IPS DF 4.7 (cell line): ENCODE measurements at regions not wholly inside any gene's neighbourhood (a gene's known extent, or its start where the extent isn't known, plus 50 kb on each side); places are given as distances from the start of the nearest gene placed in this dataset.
"Not testable (repeated sequence)": the region's sequence is repeated elsewhere in the genome, so short reads cannot be mapped to it uniquely, and the experiment has no call there.

ENCODE experiments used
- DNase-seq: peaks from one replicate; pipeline ENCODE4 v3.0.0-alpha.2; 2013; ENCODE audit warnings: low spot score; ENCODE audit errors: extremely low read depth

GRCh38 chr12:126232711-126233110 lies 1167.5 kb downstream of the AACS start:
- no peak for DNase-seq

GRCh38 chr12:126233625-126234024 lies 1168.4 kb downstream of the AACS start:
- peak; percentile 51 for DNase-seq

GRCh38 chr12:126243814-126244440 lies 1178.7 kb downstream of the AACS start:
- no peak for DNase-seq

- DNase-seq: no peak
These were observed 1182.7 kb downstream of the AACS start for GRCh38 chr12:126247936-126248335.

- no peak for DNase-seq
These were observed 1183.7 kb downstream of the AACS start for GRCh38 chr12:126248871-126249403.

- no peak for DNase-seq
These were observed 1193.0 kb downstream of the AACS start for GRCh38 chr12:126258190-126258589.

- no peak for DNase-seq
These were observed 1197.6 kb downstream of the AACS start for GRCh38 chr12:126262829-126263228.

- DNase-seq: no peak
These were observed 1203.0 kb downstream of the AACS start for GRCh38 chr12:126268222-126268621.

GRCh38 chr12:126271159-126271558 lies 1205.9 kb downstream of the AACS start:
- DNase-seq: no peak

GRCh38 chr12:126282691-126283090 lies 1217.5 kb downstream of the AACS start:
- DNase-seq: no peak

- no peak for DNase-seq
These were observed 1221.0 kb downstream of the AACS start for GRCh38 chr12:126286203-126286602.

- DNase-seq: no peak
These were observed 1225.2 kb downstream of the AACS start for GRCh38 chr12:126290456-126290855.

- DNase-seq: not testable (repeated sequence)
These were observed 1226.8 kb downstream of the AACS start for GRCh38 chr12:126291987-126292386.

- no peak for DNase-seq
These were observed 1230.4 kb downstream of the AACS start for GRCh38 chr12:126295652-126296051.

GRCh38 chr12:126309278-126309677 lies 1244.0 kb downstream of the AACS start:
- no peak for DNase-seq

- DNase-seq: no peak
These were observed 1247.2 kb downstream of the AACS start for GRCh38 chr12:126312457-126312856.

- DNase-seq: no peak
These were observed 1251.2 kb downstream of the AACS start for GRCh38 chr12:126316411-126316810.

- DNase-seq: no peak
These were observed 1272.6 kb downstream of the AACS start for GRCh38 chr12:126337556-126338441.

- no peak for DNase-seq
These were observed 1277.6 kb downstream of the AACS start for GRCh38 chr12:126342866-126343265.

- DNase-seq: no peak
These were observed 1278.1 kb downstream of the AACS start for GRCh38 chr12:126343321-126343720.

- DNase-seq: no peak
These were observed 1280.9 kb downstream of the AACS start for GRCh38 chr12:126346087-126346486.

GRCh38 chr12:126347421-126347820 lies 1282.2 kb downstream of the AACS start:
- DNase-seq: no peak
